ENCODE measurements at regions not wholly inside any gene's neighbourhood (a gene's known extent, or its start where the extent isn't known, plus 50 kb on each side); places are given as distances from the start of the nearest gene placed in this dataset.

- no peak overlapping the region for H3K27ac ChIP-seq (ENCODE audit: low read depth, low read length)
- no peaks in the 10 kb centered on the region for H3K79me2 ChIP-seq (ENCODE audit: insufficient read depth, low read length)
- TF ChIP-seq CTCF (IDR thresholded peaks at IDR 0.05; ENCODE audit: extremely low read depth, low read depth, low read length): no peak
- no peak overlapping the region for H3K4me3 ChIP-seq (ENCODE audit: insufficient read depth, low read length)
- H3K9me3 ChIP-seq (ENCODE audit: low read depth, low read length): no peaks in the 10 kb centered on the region
- DNase-seq (ENCODE audit: insufficient read length, low spot score, missing footprints): peak; percentile 68
- H2AFZ ChIP-seq (ENCODE audit: low read length): no peak overlapping the region
- H3K4me2 ChIP-seq (ENCODE audit: insufficient read depth, low read length): no peak overlapping the region
- no peaks in the 10 kb centered on the region for H3K4me1 ChIP-seq (ENCODE audit: insufficient read depth, low read length)
- H3K36me3 ChIP-seq (ENCODE audit: insufficient read depth, low read length): peaks cover 74% of the 10 kb centered on the region
- no peaks in the 10 kb centered on the region for H3K27me3 ChIP-seq (ENCODE audit: insufficient read depth, low read length)
- H4K20me1 ChIP-seq (ENCODE audit: insufficient read depth, low read length): no peaks in the 10 kb centered on the region
Measured at GRCh38 chr2:120982598-120982997, 246.9 kb downstream of the GLI2 start.

GRCh38 chr2:120983344-120983743 is 247.7 kb downstream of the GLI2 start:
- TF ChIP-seq CTCF (IDR thresholded peaks at IDR 0.05; ENCODE audit: extremely low read depth, low read depth, low read length): no peak
- no peak overlapping the region for H3K27ac ChIP-seq (ENCODE audit: low read depth, low read length)
- H4K20me1 ChIP-seq (ENCODE audit: insufficient read depth, low read length): no peaks in the 10 kb centered on the region
- H2AFZ ChIP-seq (ENCODE audit: low read length): no peak overlapping the region
- no peaks in the 10 kb centered on the region for H3K4me1 ChIP-seq (ENCODE audit: insufficient read depth, low read length)
- DNase-seq (ENCODE audit: insufficient read length, low spot score, missing footprints): peak; percentile 60
- no peak overlapping the region for H3K4me3 ChIP-seq (ENCODE audit: insufficient read depth, low read length)
- no peaks in the 10 kb centered on the region for H3K27me3 ChIP-seq (ENCODE audit: insufficient read depth, low read length)
- no peaks in the 10 kb centered on the region for H3K9me3 ChIP-seq (ENCODE audit: low read depth, low read length)
- H3K79me2 ChIP-seq (ENCODE audit: insufficient read depth, low read length): no peaks in the 10 kb centered on the region
- peaks cover 72% of the 10 kb centered on the region for H3K36me3 ChIP-seq (ENCODE audit: insufficient read depth, low read length)
- H3K4me2 ChIP-seq (ENCODE audit: insufficient read depth, low read length): no peak overlapping the region

- no peak overlapping the region for H2AFZ ChIP-seq (ENCODE audit: low read length)
- H3K4me2 ChIP-seq (ENCODE audit: insufficient read depth, low read length): no peak overlapping the region
- H3K36me3 ChIP-seq (ENCODE audit: insufficient read depth, low read length): peaks cover 65% of the 10 kb centered on the region
- H3K27me3 ChIP-seq (ENCODE audit: insufficient read depth, low read length): no peaks in the 10 kb centered on the region
- H3K9me3 ChIP-seq (ENCODE audit: low read depth, low read length): no peaks in the 10 kb centered on the region
- H3K4me3 ChIP-seq (ENCODE audit: insufficient read depth, low read length): no peak overlapping the region
- no peak for TF ChIP-seq CTCF (IDR thresholded peaks at IDR 0.05; ENCODE audit: extremely low read depth, low read depth, low read length)
- no peak overlapping the region for H3K27ac ChIP-seq (ENCODE audit: low read depth, low read length)
- DNase-seq (ENCODE audit: insufficient read length, low spot score, missing footprints): peak; percentile 72
- H3K79me2 ChIP-seq (ENCODE audit: insufficient read depth, low read length): no peaks in the 10 kb centered on the region
- no peaks in the 10 kb centered on the region for H4K20me1 ChIP-seq (ENCODE audit: insufficient read depth, low read length)
- H3K4me1 ChIP-seq (ENCODE audit: insufficient read depth, low read length): no peaks in the 10 kb centered on the region
Measured at GRCh38 chr2:120984046-120984445, 248.4 kb downstream of the GLI2 start.

- H3K36me3 ChIP-seq (ENCODE audit: insufficient read depth, low read length): peaks cover 60% of the 10 kb centered on the region
- TF ChIP-seq CTCF (IDR thresholded peaks at IDR 0.05; ENCODE audit: extremely low read depth, low read depth, low read length): no peak
- DNase-seq (ENCODE audit: insufficient read length, low spot score, missing footprints): peak; percentile 85
- no peak overlapping the region for H3K4me2 ChIP-seq (ENCODE audit: insufficient read depth, low read length)
- no peaks in the 10 kb centered on the region for H3K9me3 ChIP-seq (ENCODE audit: low read depth, low read length)
- no peak overlapping the region for H3K27ac ChIP-seq (ENCODE audit: low read depth, low read length)
- H3K4me1 ChIP-seq (ENCODE audit: insufficient read depth, low read length): no peaks in the 10 kb centered on the region
- H3K79me2 ChIP-seq (ENCODE audit: insufficient read depth, low read length): no peaks in the 10 kb centered on the region
- H3K27me3 ChIP-seq (ENCODE audit: insufficient read depth, low read length): no peaks in the 10 kb centered on the region
- H4K20me1 ChIP-seq (ENCODE audit: insufficient read depth, low read length): no peaks in the 10 kb centered on the region
- H3K4me3 ChIP-seq (ENCODE audit: insufficient read depth, low read length): no peak overlapping the region
- no peak overlapping the region for H2AFZ ChIP-seq (ENCODE audit: low read length)
Measured at GRCh38 chr2:120984452-120985173, 248.9 kb downstream of the GLI2 start.

Measured in osteoblast (primary cell).